Right renal cortex interstitium (tissue), 3 donors: ENCODE measurements at regions not wholly inside any gene's neighbourhood (a gene's known extent, or its start where the extent isn't known, plus 50 kb on each side); places are given as distances from the start of the nearest gene placed in this dataset.

Experiments used
- DNase-seq, 3 donors: peaks; one replicate each; pipeline ENCODE4 v3.0.0-alpha.2; 2013; ENCODE audit warnings: low read depth in 3 of 3, low spot score in 2 of 3

- DNase-seq = no peak
Measured at GRCh38 chr20:24862606-24863005, 86.5 kb upstream of the CST7 start.

- DNase-seq = no peak
Measured at GRCh38 chr20:24863356-24863755, 85.7 kb upstream of the CST7 start.

GRCh38 chr20:24866008-24866407, 83.1 kb upstream of the CST7 start:
- DNase-seq = no peak

- DNase-seq = no peak
Measured at GRCh38 chr20:24866742-24867141, 82.3 kb upstream of the CST7 start.

GRCh38 chr20:24867556-24867955, 81.5 kb upstream of the CST7 start:
- no peak for DNase-seq

- DNase-seq = no peak
Measured at GRCh38 chr20:24868396-24868927, 80.6 kb upstream of the CST7 start.

- DNase-seq = no peak
Measured at GRCh38 chr20:24868959-24869358, 80.1 kb upstream of the CST7 start.

GRCh38 chr20:24870057-24870456, 79.0 kb upstream of the CST7 start:
- no peak for DNase-seq

GRCh38 chr20:24870881-24871280, 78.2 kb upstream of the CST7 start:
- peak in 1 of 3 donors; percentile 36 for DNase-seq

GRCh38 chr20:24871480-24872213, 77.4 kb upstream of the CST7 start:
- no peak for DNase-seq

- DNase-seq = no peak
Measured at GRCh38 chr20:24872291-24873024, 76.6 kb upstream of the CST7 start.

- DNase-seq = no peak
Measured at GRCh38 chr20:24873025-24873620, 75.9 kb upstream of the CST7 start.

GRCh38 chr20:24875078-24875477, 74.0 kb upstream of the CST7 start:
- no peak for DNase-seq

GRCh38 chr20:24877652-24878051, 71.4 kb upstream of the CST7 start:
- no peak for DNase-seq

- DNase-seq = no peak
Measured at GRCh38 chr20:24878657-24879056, 70.4 kb upstream of the CST7 start.

GRCh38 chr20:24879875-24880274, 69.2 kb upstream of the CST7 start:
- DNase-seq = no peak

GRCh38 chr20:24880356-24880755, 68.7 kb upstream of the CST7 start:
- DNase-seq = no peak

- DNase-seq = no peak
Measured at GRCh38 chr20:24890286-24890685, 58.8 kb upstream of the CST7 start.

- DNase-seq = no peak
Measured at GRCh38 chr20:24891546-24892393, 57.3 kb upstream of the CST7 start.

GRCh38 chr20:24892522-24892921, 56.5 kb upstream of the CST7 start:
- DNase-seq = no peak

GRCh38 chr20:24892931-24893330, 56.1 kb upstream of the CST7 start:
- no peak for DNase-seq
